Activated CD4-positive, alpha-beta T cell treated with anti-CD3 and anti-CD28 coated beads for 48 hours (primary cell): ENCODE measurements at regions not wholly inside any gene's neighbourhood (a gene's known extent, or its start where the extent isn't known, plus 50 kb on each side); places are given as distances from the start of the nearest gene placed in this dataset.

Source experiments
- DNase-seq: peaks from one replicate; pipeline ENCODE4 v3.0.0-alpha.2; 2020

DNA sequence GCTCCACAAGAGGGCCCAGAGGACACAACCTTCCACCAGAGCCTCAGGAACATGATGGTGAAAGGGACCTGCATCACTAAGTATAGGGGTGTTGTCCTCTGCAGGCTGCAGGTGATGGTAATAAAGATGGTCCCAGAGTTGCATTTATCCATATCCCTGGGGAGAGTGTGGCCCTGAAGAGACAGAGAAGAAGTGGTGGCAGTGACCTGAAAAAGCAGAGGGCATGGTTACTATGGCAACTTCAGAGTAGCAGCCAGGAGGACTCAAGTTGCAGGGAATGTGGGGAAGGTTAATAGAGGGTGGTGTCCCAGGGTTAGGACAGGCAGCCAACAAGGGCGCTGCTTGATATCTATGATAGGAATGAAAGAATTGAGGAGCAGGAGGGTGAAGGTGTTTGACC, 57.1 kb downstream of the HLA-A start:
- DNase-seq: no peak

DNA sequence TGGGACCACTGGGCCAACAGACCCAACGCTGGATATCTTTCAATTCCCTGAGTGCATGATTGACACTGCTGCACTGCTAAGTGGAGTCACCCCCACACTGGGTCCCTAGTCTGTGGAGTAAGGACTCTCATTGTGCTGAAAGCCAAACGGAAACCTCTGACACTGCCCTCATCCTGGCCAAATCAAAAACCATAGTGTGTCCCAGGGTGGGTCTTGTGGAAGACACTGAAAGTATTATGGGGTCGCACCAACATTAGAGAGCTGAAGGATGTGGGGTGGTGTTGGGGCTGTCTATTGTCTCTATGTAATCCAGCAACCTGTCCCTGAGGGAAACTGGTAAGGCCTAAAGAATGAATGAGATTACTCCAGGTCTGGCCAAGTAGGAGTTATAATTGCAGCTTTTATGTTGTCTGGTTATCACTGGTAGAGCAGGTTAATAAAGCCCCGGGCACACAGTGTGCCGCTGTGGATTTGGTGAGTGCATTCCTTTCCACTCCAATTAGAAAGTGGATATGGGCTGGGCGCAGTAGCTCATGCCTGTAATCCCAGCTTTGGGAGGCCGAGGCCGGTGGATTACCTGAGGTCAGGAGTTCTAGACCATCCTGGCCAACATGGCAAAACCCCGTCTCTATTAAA, 57.9 kb downstream of the HLA-A start:
- no peak for DNase-seq

DNA sequence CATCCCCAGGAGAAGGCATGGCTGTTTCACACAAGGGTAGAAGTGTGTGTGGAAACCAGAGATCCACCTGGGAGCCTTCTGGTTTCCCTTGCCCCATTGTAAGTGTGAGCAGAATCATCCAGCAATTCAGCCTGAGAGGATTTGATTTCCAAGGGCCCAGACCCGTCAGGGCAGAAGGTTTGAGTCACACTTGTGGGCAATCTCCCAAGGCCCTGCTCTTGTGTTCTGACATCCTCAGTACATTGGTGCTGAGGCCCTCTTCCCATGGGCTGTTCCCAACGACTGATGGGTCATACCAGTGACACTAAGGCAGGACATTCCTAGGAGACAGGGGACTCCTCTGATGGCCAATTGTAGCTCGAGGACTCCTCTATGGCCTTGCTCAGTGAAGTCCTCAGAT, 58.2 kb upstream of the POLR1H start:
- no peak for DNase-seq

DNA sequence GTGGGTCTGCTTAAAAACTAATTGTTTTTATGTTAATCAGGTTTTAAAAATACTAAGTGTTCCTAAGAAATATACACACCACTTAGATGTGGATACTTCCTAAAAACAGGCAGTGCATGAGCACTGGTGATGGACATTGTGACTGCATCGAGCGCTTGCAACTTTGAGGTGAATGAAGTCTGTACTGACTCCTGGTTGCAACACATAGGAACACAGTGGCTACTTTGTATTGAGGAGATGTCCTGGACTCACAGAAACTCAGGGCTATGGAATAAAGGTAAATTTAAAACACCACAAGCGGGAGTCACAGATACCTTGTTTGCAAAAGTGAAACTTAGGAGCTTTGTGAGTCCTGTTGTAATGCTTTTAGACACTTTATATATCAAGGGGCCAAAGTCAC, 55.6 kb upstream of the POLR1H start:
- DNase-seq: no peak

DNA sequence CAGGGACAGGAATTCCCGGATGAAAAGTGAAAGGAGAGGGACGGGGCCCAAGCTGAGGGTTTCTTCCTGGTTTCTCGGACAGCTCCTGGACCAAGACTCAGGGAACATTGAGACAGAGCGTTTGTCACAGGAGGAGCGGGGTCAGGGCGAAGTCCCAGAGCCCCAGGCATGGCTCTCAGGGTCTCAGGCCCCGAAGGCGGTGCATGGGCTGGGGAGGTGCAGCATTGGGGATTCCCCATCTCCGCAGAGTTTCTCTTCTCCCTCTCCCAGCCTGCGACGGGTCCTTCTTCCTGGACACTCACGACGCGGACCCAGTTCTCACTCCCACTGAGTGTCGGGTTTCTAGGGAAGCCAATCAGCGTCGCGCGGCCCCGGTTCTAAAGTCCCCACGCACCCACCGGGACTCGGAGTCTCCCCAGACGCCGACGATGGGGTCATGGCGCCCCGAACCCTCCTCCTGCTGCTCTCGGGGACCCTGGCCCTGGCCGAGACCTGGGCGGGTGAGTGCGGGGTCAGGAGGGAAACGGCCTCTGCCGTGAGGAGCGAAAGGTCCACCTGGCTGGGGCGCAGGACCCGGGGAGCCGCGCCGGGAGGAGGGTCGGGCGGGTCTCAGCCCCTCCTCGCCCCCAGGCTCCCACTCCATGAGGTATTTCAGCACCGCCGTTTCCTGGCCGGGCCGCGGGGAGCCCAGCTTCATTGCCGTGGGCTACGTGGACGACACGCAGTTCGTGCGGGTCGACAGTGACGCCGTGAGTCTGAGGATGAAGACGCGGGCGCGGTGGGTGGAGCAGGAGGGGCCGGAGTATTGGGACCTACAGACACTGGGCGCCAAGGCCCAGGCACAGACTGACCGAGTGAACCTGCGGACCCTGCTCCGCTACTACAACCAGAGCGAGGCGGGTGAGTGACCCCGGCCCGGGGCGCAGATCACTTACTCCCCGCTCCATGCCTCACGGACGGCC, 54.6 kb upstream of the POLR1H start:
- peak; percentile 18 for DNase-seq

DNA sequence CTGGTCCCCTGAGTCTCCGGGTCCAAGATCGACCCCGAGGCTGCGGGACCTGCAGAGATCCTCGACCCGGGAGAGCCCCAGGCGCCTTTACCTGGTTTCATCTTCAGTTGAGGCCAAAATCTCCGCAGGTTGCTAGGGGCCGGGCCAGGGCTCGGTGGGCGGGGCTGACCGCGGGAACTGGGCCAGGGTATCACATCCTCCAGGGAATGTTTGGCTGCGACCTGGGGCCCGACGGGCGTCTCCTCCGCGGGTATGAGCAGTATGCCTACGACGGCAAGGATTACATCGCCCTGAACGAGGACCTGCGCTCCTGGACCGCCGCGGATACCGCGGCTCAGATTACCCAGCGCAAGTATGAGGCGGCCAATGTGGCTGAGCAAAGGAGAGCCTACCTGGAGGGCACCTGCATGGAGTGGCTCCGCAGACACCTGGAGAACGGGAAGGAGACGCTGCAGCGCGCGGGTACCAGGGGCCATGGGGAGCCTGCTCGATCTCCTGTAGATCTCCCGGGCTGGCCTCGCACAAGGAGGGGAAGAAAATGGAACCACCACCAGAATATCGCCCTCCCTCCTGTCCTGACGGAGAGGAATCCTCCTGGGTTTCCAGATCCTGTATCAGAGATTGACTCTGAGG, 53.8 kb upstream of the POLR1H start:
- peak; percentile 36 for DNase-seq

DNA sequence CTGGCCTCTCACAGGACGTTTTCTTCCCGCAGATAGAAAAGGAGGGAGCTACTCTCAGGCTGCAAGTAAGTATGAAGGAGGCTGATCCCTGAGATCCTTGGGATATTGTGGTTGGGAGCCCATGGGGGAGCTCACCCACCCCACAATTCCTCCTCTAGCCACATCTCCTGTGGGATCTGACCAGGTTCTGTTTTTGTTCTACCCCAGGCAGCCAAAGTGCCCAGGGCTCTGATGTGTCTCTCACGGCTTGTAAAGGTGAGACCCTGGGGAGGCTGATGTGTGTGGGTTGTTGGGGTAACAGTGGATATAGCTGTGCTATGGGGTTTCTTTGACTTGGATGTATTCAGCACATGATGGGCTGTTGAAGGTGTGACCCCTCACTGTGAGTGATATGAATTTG, 52.0 kb upstream of the POLR1H start:
- no peak for DNase-seq
